GM23338 (cell line): ENCODE measurements at regions not wholly inside any gene's neighbourhood (a gene's known extent, or its start where the extent isn't known, plus 50 kb on each side); places are given as distances from the start of the nearest gene placed in this dataset.

Experiments
- CREB1 ChIP-seq: fragments of 250-450 bp; sonication (Bioruptor Pico); IDR thresholded peaks from 2 replicates; pipeline ENCODE4 v1.5.0; 2020; ENCODE audit warnings: low read depth, mild to moderate bottlenecking, moderate library complexity
- EZH2 ChIP-seq: fragments of 200-600 bp; sonication (generic); IDR thresholded peaks from one replicate; pipeline ENCODE4 v1.8.0; 2017; ENCODE audit warnings: antibody characterized with exemption, mild to moderate bottlenecking, low read depth; ENCODE audit not compliant: unreplicated experiment
- EZH2phosphoT487 ChIP-seq: fragments of 200-600 bp; sonication (generic); IDR thresholded peaks from one replicate; pipeline ENCODE4 v1.8.1; 2018; ENCODE audit warnings: antibody characterized with exemption; ENCODE audit not compliant: unreplicated experiment
- JUNB ChIP-seq: IDR thresholded peaks from one replicate; pipeline ENCODE4 v1.6.1; 2016; ENCODE audit warnings: antibody characterized with exemption; ENCODE audit not compliant: unreplicated experiment
- NANOG ChIP-seq: IDR thresholded peaks from 2 replicates; pipeline ENCODE4 v1.6.1; 2016; ENCODE audit warnings: antibody characterized with exemption, borderline replicate concordance
- POLR2AphosphoS5 ChIP-seq: IDR thresholded peaks from 2 replicates; pipeline ENCODE4 v1.6.1; 2016; ENCODE audit warnings: antibody characterized with exemption, low read depth
- STAT1 ChIP-seq: IDR thresholded peaks from one replicate; pipeline ENCODE4 v1.6.1; 2016; ENCODE audit warnings: antibody characterized with exemption; ENCODE audit not compliant: unreplicated experiment
- ZNF114 ChIP-seq: fragments of 250-450 bp; sonication (Bioruptor Pico); IDR thresholded peaks from 2 replicates; pipeline ENCODE4 v1.5.0; 2020; ENCODE audit warnings: mild to moderate bottlenecking, moderate library complexity
- ZNF331 ChIP-seq: fragments of 250-450 bp; sonication (Bioruptor Pico); IDR thresholded peaks from 2 replicates; pipeline ENCODE4 v1.5.0; 2020; ENCODE audit warnings: low read depth, mild to moderate bottlenecking, moderate library complexity
- TF ChIP-seq, protein P1 (sequence below), 2 experiments: fragments of 200-600 bp in 1 of 2; sonication (generic) in 1 of 2; conservative IDR thresholded peaks; 2 replicates each; pipeline versions ENCODE4 v1.5.1 to v1.6.1; 2016 to 2017; ENCODE audit warnings: antibody characterized with exemption in 2 of 2, low read depth in 2 of 2, mild to moderate bottlenecking in 2 of 2, moderate library complexity in 1 of 2
- TF ChIP-seq, protein P2 (sequence below): IDR thresholded peaks from one replicate; pipeline ENCODE4 v1.6.1; 2018; ENCODE audit warnings: antibody characterized with exemption; ENCODE audit not compliant: unreplicated experiment
- TF ChIP-seq, protein P3 (sequence below): fragments of 250-450 bp; sonication (Bioruptor Pico); IDR thresholded peaks from 2 replicates; pipeline ENCODE4 v1.5.0; 2020; ENCODE audit warnings: mild to moderate bottlenecking, moderate library complexity
- TF ChIP-seq, protein P4 (sequence below): IDR thresholded peaks from 2 replicates; pipeline ENCODE4 v1.6.1; 2016; ENCODE audit warnings: antibody characterized with exemption

DNA sequence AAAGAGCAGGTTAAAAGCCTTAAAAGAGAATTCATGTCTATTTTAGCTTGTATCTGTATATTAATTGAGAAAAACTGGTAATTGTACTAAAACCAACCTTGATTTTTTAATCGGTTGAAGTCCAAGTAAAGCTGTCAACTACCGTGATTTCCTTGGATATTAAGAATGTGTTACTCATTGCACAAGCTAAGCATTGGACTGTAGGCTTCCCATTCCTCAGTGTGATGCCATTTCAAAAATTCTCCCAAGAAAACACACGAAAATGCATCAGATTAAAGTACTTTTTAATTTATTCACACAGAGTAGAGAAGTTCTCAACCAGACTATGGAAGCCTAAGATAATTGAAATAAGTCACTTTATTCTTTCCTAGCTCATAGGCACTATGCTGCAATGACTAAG is 761.4 kb upstream of the TYRP1 start:
- TF ChIP-seq, protein P1, sequence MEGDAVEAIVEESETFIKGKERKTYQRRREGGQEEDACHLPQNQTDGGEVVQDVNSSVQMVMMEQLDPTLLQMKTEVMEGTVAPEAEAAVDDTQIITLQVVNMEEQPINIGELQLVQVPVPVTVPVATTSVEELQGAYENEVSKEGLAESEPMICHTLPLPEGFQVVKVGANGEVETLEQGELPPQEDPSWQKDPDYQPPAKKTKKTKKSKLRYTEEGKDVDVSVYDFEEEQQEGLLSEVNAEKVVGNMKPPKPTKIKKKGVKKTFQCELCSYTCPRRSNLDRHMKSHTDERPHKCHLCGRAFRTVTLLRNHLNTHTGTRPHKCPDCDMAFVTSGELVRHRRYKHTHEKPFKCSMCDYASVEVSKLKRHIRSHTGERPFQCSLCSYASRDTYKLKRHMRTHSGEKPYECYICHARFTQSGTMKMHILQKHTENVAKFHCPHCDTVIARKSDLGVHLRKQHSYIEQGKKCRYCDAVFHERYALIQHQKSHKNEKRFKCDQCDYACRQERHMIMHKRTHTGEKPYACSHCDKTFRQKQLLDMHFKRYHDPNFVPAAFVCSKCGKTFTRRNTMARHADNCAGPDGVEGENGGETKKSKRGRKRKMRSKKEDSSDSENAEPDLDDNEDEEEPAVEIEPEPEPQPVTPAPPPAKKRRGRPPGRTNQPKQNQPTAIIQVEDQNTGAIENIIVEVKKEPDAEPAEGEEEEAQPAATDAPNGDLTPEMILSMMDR (conservative IDR thresholded peaks at IDR 0.05; ENCODE audit: low read depth in 2 of 2), result no peak
- TF ChIP-seq EZH2phosphoT487 (no peak), EZH2 (no peak), POLR2AphosphoS5 (no peak), ZNF114 (CRISPR knock-in tag) (no peak), CREB1 (no peak), ZNF331 (no peak), JUNB (no peak), NANOG (no peak), STAT1 (no peak)
- TF ChIP-seq, protein P2, sequence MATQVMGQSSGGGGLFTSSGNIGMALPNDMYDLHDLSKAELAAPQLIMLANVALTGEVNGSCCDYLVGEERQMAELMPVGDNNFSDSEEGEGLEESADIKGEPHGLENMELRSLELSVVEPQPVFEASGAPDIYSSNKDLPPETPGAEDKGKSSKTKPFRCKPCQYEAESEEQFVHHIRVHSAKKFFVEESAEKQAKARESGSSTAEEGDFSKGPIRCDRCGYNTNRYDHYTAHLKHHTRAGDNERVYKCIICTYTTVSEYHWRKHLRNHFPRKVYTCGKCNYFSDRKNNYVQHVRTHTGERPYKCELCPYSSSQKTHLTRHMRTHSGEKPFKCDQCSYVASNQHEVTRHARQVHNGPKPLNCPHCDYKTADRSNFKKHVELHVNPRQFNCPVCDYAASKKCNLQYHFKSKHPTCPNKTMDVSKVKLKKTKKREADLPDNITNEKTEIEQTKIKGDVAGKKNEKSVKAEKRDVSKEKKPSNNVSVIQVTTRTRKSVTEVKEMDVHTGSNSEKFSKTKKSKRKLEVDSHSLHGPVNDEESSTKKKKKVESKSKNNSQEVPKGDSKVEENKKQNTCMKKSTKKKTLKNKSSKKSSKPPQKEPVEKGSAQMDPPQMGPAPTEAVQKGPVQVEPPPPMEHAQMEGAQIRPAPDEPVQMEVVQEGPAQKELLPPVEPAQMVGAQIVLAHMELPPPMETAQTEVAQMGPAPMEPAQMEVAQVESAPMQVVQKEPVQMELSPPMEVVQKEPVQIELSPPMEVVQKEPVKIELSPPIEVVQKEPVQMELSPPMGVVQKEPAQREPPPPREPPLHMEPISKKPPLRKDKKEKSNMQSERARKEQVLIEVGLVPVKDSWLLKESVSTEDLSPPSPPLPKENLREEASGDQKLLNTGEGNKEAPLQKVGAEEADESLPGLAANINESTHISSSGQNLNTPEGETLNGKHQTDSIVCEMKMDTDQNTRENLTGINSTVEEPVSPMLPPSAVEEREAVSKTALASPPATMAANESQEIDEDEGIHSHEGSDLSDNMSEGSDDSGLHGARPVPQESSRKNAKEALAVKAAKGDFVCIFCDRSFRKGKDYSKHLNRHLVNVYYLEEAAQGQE, result no peak
- TF ChIP-seq, protein P3, sequence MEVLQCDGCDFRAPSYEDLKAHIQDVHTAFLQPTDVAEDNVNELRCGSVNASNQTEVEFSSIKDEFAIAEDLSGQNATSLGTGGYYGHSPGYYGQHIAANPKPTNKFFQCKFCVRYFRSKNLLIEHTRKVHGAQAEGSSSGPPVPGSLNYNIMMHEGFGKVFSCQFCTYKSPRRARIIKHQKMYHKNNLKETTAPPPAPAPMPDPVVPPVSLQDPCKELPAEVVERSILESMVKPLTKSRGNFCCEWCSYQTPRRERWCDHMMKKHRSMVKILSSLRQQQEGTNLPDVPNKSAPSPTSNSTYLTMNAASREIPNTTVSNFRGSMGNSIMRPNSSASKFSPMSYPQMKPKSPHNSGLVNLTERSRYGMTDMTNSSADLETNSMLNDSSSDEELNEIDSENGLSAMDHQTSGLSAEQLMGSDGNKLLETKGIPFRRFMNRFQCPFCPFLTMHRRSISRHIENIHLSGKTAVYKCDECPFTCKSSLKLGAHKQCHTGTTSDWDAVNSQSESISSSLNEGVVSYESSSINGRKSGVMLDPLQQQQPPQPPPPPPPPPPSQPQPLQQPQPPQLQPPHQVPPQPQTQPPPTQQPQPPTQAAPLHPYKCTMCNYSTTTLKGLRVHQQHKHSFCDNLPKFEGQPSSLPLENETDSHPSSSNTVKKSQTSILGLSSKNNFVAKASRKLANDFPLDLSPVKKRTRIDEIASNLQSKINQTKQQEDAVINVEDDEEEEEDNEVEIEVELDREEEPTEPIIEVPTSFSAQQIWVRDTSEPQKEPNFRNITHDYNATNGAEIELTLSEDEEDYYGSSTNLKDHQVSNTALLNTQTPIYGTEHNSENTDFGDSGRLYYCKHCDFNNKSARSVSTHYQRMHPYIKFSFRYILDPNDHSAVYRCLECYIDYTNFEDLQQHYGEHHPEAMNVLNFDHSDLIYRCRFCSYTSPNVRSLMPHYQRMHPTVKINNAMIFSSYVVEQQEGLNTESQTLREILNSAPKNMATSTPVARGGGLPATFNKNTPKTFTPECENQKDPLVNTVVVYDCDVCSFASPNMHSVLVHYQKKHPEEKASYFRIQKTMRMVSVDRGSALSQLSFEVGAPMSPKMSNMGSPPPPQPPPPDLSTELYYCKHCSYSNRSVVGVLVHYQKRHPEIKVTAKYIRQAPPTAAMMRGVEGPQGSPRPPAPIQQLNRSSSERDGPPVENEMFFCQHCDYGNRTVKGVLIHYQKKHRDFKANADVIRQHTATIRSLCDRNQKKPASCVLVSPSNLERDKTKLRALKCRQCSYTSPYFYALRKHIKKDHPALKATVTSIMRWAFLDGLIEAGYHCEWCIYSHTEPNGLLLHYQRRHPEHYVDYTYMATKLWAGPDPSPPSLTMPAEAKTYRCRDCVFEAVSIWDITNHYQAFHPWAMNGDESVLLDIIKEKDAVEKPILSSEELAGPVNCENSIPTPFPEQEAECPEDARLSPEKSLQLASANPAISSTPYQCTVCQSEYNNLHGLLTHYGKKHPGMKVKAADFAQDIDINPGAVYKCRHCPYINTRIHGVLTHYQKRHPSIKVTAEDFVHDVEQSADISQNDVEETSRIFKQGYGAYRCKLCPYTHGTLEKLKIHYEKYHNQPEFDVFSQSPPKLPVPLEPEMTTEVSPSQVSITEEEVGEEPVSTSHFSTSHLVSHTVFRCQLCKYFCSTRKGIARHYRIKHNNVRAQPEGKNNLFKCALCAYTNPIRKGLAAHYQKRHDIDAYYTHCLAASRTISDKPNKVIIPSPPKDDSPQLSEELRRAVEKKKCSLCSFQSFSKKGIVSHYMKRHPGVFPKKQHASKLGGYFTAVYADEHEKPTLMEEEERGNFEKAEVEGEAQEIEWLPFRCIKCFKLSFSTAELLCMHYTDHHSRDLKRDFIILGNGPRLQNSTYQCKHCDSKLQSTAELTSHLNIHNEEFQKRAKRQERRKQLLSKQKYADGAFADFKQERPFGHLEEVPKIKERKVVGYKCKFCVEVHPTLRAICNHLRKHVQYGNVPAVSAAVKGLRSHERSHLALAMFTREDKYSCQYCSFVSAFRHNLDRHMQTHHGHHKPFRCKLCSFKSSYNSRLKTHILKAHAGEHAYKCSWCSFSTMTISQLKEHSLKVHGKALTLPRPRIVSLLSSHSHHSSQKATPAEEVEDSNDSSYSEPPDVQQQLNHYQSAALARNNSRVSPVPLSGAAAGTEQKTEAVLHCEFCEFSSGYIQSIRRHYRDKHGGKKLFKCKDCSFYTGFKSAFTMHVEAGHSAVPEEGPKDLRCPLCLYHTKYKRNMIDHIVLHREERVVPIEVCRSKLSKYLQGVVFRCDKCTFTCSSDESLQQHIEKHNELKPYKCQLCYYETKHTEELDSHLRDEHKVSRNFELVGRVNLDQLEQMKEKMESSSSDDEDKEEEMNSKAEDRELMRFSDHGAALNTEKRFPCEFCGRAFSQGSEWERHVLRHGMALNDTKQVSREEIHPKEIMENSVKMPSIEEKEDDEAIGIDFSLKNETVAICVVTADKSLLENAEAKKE (CRISPR knock-in tag), result no peak
- TF ChIP-seq, protein P4, sequence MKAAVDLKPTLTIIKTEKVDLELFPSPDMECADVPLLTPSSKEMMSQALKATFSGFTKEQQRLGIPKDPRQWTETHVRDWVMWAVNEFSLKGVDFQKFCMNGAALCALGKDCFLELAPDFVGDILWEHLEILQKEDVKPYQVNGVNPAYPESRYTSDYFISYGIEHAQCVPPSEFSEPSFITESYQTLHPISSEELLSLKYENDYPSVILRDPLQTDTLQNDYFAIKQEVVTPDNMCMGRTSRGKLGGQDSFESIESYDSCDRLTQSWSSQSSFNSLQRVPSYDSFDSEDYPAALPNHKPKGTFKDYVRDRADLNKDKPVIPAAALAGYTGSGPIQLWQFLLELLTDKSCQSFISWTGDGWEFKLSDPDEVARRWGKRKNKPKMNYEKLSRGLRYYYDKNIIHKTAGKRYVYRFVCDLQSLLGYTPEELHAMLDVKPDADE, result no peak
